Heart right ventricle (tissue), 16 donors: ENCODE measurements at regions not wholly inside any gene's neighbourhood (a gene's known extent, or its start where the extent isn't known, plus 50 kb on each side); places are given as distances from the start of the nearest gene placed in this dataset.
A peak's percentile ranks its signal among the peaks of the same experiment; 100 is the strongest.

Source experiments
- ATAC-seq, 8 donors: fragments of 200-7000 bp; cut with Tn5 transposase; one replicate each; pipeline ENCODE4 v1.9.1; 2020; ENCODE audit warnings: mild to moderate bottlenecking in 8 of 8, moderate library complexity in 8 of 8, moderate number of reproducible peaks in 1 of 8
- DNase-seq, 2 donors: peaks; one replicate each; pipeline ENCODE4 v3.0.0-alpha.2; 2020
- H3K27ac ChIP-seq, 10 donors: fragments of 200-600 bp; sonication (generic) in 2 of 10; one replicate each; pipeline versions ENCODE4 v1.5.0 to v1.8.0; 2020 to 2022; ENCODE audit warnings: mild to moderate bottlenecking in 3 of 10
- H3K27me3 ChIP-seq, 7 donors: fragments of 200-600 bp; one replicate each; pipeline ENCODE4 v1.8.0; 2021 to 2022; ENCODE audit warnings: mild to moderate bottlenecking in 2 of 7
- H3K36me3 ChIP-seq, 9 donors: fragments of 200-600 bp; sonication (generic) in 1 of 9; one replicate each; pipeline versions ENCODE4 v1.5.0 to v1.8.0; 2020 to 2022; ENCODE audit warnings: mild to moderate bottlenecking in 2 of 9
- H3K4me1 ChIP-seq, 9 donors: fragments of 200-600 bp; sonication (generic) in 1 of 9; one replicate each; pipeline versions ENCODE4 v1.5.0 to v1.8.0; 2020 to 2022; ENCODE audit warnings: mild to moderate bottlenecking in 4 of 9
- H3K4me3 ChIP-seq, 10 donors: fragments of 200-600 bp; sonication (generic) in 2 of 10; one replicate each; pipeline versions ENCODE4 v1.5.0 to v1.8.0; 2020 to 2022; ENCODE audit warnings: mild to moderate bottlenecking in 7 of 10, moderate library complexity in 2 of 10
- H3K9me3 ChIP-seq, 11 donors: fragments of 200-600 bp in 10 of 11; sonication (generic) in 2 of 11; one replicate each; pipeline versions ENCODE4 v1.5.0 to v1.8.0; 2013 to 2022; ENCODE audit warnings: mild to moderate bottlenecking in 2 of 11, control low read depth in 1 of 11, moderate library complexity in 1 of 11
- WGBS, 2 donors: extraction: QIAGEN DNeasy Blood & Tissue Kit; methylation state at CpG; one replicate each; pipeline ENCODE4 v1.1.7; 2013; ENCODE audit warnings: inconsistent platforms in 1 of 2; 5-methylcytosine and 5-hydroxymethylcytosine counted together
- intact Hi-C, 10 donors: fragments of 100-400 bp; cut with DNase I; formaldehyde crosslinking; loops; one replicate each; pipeline versions ENCODE4 v1.11.1 to v1.14.2; 2022
- TF ChIP-seq, protein P1 (sequence below), 9 donors: fragments of 200-600 bp; sonication (generic) in 2 of 9; IDR thresholded peaks; one replicate each; pipeline versions ENCODE4 v1.5.0 to v1.8.0; 2021 to 2022; ENCODE audit warnings: antibody characterized with exemption in 9 of 9, mild to moderate bottlenecking in 5 of 9, moderate library complexity in 1 of 9
- donor health status: Arrhythmogenic right ventricular cardiomyopathy.
- donor health status: ischemic (EF 13 %, LVEDD 7.1; RV severe dilation, severe dysfunction).
- donor health status: healthy with polysubstance abuse.
- donor health status: DM: no; HTN: yes; CAD: no.
- donor health status: DM: no; HTN: no; CAD: no.
- donor health status: ischemic (EF 25% LVEDD 6.9; RV normal size, moderate dysfunction).
- donor health status: ischemic (EF 25% LVEDD 5.7; RV mildly dilated, moderate dysfunction).
- donor health status: healthy.
- donor health status: DM: yes; HTN: yes; CAD: no.
- donor health status: Ischemic cardiomyopathy.
- donor health status: ischemic (EF 35%, LVEDD 5.7; RV mildly dilated, moderate dysfunction).
- donor health status: nonischemic (EF 11% LVEDD 7.7; RV severe dilation, severe dysfunction).
- donor health status: DM: yes; HTN: yes; CAD: no.
- donor health status: PGD.
- donor health status: ischemic (EF 29% LVEDD 5.4; RV normal size, mild dysfunction).
- donor health status: nonischemic (EF 23%, LVEDD 6.1; RV moderate dilation, normal function).

DNA sequence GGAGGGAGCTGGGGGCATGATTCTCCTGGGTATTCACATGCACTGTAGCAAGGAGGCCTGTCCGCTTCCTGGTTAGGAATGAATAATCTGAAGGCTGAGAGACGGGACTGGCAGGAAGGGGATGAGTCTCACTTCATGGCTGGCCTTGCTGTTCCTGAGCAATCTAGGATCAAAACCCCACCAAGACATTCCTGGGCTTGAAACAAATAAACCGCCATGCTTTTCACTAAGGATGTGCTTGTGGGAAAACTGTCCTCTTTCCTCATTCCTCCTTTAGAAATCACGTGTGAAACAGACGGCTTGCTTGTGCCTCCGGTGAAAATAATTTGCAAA is 132.8 kb downstream of the MACROH2A1 start:
- peak in 1 of 8 donors; percentile 31 for ATAC-seq
- 65 to 80% methylated on average over 6 of the region's 6 CpGs for WGBS, 2 donors
- H3K27me3 ChIP-seq: peaks cover 0 to 10% (median 0%) of the 10 kb centered on the region in 7 donors
- no peaks in the 10 kb centered on the region for H3K4me1 ChIP-seq
- no peak overlapping the region for H3K27ac ChIP-seq
- intact Hi-C loops: no loop called here
- H3K9me3 ChIP-seq: peaks cover 0 to 7% (median 0%) of the 10 kb centered on the region in 11 donors
- TF ChIP-seq, protein P1, sequence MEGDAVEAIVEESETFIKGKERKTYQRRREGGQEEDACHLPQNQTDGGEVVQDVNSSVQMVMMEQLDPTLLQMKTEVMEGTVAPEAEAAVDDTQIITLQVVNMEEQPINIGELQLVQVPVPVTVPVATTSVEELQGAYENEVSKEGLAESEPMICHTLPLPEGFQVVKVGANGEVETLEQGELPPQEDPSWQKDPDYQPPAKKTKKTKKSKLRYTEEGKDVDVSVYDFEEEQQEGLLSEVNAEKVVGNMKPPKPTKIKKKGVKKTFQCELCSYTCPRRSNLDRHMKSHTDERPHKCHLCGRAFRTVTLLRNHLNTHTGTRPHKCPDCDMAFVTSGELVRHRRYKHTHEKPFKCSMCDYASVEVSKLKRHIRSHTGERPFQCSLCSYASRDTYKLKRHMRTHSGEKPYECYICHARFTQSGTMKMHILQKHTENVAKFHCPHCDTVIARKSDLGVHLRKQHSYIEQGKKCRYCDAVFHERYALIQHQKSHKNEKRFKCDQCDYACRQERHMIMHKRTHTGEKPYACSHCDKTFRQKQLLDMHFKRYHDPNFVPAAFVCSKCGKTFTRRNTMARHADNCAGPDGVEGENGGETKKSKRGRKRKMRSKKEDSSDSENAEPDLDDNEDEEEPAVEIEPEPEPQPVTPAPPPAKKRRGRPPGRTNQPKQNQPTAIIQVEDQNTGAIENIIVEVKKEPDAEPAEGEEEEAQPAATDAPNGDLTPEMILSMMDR (IDR thresholded peaks at IDR 0.05): no peak
- DNase-seq: no peak
- H3K36me3 ChIP-seq: no peaks in the 10 kb centered on the region
- H3K4me3 ChIP-seq: no peak overlapping the region

DNA sequence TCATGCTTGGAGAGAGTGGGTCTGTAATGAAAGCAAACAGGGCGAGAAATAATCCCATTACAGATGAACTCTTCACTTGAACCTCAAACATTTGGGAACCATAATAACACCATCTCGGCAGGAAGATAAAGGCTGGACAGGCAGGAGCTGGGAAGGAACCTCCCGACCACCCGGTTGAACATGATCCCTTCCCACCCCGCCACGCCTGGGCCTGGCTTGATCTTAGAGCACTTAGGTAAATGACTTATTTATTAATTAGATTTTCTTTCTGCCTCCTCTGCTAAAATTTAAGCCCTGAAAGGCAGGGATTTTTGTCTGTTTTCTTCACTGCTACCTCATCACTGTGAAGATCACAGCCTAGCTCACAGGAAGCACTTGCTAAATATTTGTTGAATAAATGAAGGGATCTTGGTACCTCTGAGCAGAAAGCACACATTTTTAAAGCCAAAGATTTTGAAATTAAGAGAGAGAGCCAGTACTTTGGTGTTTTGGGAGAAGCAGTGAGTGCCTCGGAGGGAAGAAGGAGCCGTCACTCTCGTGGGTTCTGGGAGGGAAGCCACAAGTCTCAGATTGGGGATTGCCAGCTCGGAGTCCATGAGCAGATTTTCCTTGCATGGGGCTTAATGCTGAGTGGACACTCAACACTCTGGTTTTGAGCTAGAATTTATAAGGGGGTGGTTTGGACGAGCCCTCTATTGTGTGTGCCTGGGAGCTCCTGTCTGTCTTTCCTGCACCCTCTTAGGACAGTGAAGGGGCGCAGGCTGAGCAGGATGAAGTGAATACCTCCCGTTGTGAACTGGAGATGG is 133.3 kb downstream of the MACROH2A1 start:
- 78 to 84% methylated on average over 13 of the region's 13 CpGs for WGBS, 2 donors
- no peak overlapping the region for H3K27ac ChIP-seq

DNA sequence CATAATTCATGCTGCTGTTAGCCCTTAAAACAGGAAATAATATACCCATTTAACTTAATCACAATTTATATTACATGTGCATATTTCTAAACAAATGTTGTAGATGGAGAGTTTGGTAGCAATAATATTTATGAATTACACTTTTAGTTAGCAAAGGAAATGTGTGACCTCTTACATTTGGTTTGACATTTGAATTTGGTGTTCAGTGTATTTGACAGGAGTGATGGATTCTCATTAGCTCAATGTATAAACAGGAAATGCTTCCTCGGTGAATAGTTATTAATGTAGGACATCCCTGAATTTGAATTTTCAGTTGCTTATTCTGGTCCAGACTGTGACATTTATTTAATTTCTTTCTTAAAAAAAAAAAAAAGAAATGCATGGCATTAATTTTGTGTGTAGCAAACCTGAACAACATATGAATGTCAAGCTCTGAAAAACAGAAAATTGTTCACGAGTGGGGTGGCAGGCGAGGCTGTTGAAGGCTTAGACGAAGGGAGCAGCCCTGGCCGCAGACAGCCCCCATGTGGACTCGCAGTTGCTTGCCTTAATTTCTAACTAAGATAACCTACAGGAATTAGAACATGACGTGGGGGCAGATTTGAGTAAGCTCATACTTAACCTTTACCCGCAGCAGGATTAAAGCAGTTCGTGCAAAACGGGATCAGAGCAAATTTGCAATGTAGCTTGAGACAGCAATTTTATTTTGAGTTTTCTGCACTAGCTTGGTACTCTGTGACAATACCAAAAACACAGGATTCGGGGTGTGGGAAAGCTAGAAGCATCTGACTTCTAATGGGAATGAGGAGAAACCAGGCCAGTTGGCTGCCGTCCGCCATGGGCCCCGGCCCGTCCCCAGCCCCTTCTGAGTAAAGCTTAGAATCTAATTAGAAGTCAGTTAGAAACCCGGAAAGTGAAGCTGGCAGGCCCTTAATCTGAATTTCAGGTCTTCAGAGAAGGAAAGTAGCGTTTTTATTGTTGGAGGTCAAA is 134.3 kb downstream of the MACROH2A1 start:
- H3K27ac ChIP-seq: no peak overlapping the region
- H3K9me3 ChIP-seq: peaks cover 0 to 14% (median 0%) of the 10 kb centered on the region in 11 donors
- ATAC-seq: no peak
- H3K4me3 ChIP-seq: no peak overlapping the region
- intact Hi-C loops: no loop called here
- no peak for DNase-seq
- 79 to 85% methylated on average over 17 of the region's 17 CpGs for WGBS, 2 donors
- H3K4me1 ChIP-seq: no peaks in the 10 kb centered on the region
- H3K27me3 ChIP-seq: peaks cover 0 to 4% (median 0%) of the 10 kb centered on the region in 7 donors
- TF ChIP-seq, protein P1 (IDR thresholded peaks at IDR 0.05): no peak
- H3K36me3 ChIP-seq: no peaks in the 10 kb centered on the region

More for the DNA sequence above, 133.3 kb downstream of the MACROH2A1 start:
- DNase-seq: no peak
- intact Hi-C loops: no loop called here
- peak in 1 of 8 donors; percentile 33 for ATAC-seq
- Histone ChIP-seq H3K9me3 (peaks cover 0 to 9% (median 0%) of the 10 kb centered on the region in 11 donors), H3K36me3 (no peaks in the 10 kb centered on the region), H3K4me3 (no peak overlapping the region), H3K27me3 (peaks cover 0 to 10% (median 0%) of the 10 kb centered on the region in 7 donors), H3K4me1 (no peaks in the 10 kb centered on the region)
- TF ChIP-seq, protein P1 (IDR thresholded peaks at IDR 0.05): no peak

DNA sequence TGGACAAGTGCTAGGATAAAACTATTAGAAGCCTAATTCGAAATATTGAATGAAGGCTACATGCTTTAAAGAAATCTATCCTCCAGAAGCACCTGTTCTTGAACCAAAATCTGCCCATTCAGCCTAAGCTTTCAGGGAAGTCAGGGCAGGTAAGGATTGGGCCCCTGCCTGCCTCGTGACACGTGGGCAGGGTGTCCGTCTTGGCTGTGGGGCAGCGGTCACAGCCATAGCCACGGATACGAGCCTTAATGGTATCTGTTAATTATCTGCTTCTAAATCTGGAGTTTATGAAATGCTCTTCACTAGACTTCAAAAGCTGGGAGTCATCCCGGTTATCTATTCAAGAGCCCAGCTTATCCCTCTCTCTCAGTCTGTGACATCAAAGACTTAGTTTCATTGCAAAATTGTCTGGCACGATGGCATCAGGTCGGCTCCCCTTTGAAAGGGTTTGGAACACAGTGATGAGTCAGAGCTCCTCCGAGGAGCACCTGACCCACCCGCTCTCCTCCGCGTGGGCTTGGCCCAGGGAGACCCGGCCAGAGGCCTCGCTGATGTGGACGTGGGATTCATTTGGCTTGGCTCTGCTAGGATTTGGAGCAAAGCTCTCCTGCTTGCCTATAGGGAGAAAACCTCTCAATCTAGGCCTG is 135.9 kb downstream of the MACROH2A1 start:
- H3K27me3 ChIP-seq: no peaks in the 10 kb centered on the region
- no peak for ATAC-seq
- 81 to 82% methylated on average over 17 of the region's 17 CpGs for WGBS, 2 donors
- H3K4me3 ChIP-seq: no peak overlapping the region
- H3K27ac ChIP-seq: no peak overlapping the region
- no peak for DNase-seq
- TF ChIP-seq, protein P1 (IDR thresholded peaks at IDR 0.05): no peak
- peaks cover 0 to 21% (median 4%) of the 10 kb centered on the region in 11 donors for H3K9me3 ChIP-seq
- H3K4me1 ChIP-seq: no peaks in the 10 kb centered on the region
- no peaks in the 10 kb centered on the region for H3K36me3 ChIP-seq
- intact Hi-C loops: no loop called here
